ENCODE measurements at regions not wholly inside any gene's neighbourhood (a gene's known extent, or its start where the extent isn't known, plus 50 kb on each side); places are given as distances from the start of the nearest gene placed in this dataset.

DNA sequence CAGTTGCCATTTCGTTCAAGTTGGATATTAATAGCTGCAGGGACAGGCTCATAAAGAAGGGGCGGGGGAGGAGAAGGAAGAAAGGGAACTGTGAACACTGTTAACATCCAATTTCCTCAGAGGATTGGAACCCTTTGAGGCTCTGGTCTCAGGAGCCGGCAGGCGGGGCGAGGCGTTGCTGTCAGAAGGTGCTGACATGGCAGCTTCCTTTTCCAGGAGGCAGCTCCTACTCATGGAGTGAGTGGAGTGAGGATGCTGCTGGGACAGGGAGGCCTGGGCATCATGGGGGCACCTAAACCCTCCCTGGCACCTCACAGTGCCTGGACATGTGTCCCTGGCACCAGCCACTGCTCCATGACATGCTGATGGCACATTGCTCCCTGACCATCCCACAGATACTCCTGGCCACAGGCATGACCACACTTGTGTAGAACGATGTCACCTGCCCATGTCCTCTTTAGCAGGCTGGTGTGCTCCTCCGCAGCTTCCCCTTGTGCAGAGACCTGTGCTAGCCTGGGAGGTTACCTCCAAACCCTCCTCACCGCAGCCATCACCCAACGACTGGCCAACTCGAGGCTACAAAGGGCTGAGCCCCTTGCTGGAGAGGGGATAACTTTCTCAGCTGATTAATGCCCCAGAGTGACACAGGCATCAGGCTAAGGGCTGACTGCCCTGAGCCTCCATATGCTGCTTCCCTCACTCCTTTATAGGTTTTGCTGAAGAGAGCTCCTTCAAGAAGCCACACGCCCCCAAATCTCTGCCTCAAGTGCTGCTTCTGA is 79.6 kb upstream of the NECTIN1 start:
- Histone ChIP-seq H3K9me3 (ENCODE audit: control insufficient read depth in 2 of 2, insufficient read depth in 1 of 2, low read depth in 1 of 2, low read length in 1 of 2) (no peaks in the 10 kb centered on the region), H3K4me1 (ENCODE audit: control insufficient read depth in 3 of 3, insufficient read depth in 2 of 3, low read depth in 1 of 3, low read length in 2 of 3) (no peaks in the 10 kb centered on the region), H3K27ac (ENCODE audit: low read depth in 1 of 3, low read length in 2 of 3) (no peak overlapping the region), H3K27me3 (ENCODE audit: control insufficient read depth in 3 of 3, insufficient read depth in 3 of 3, low read length in 3 of 3) (peaks cover 0 to 2% (median 0%) of the 10 kb centered on the region in 3 donors), H3K4me3 (ENCODE audit: low read depth in 1 of 3, low read length in 3 of 3) (no peak overlapping the region), H3K36me3 (ENCODE audit: control insufficient read depth in 3 of 3, insufficient read depth in 2 of 3, low read depth in 1 of 3, low read length in 3 of 3) (no peaks in the 10 kb centered on the region)
- DNase-seq (no peak), FAIRE-seq (no peak)
- 60 to 68% (median 66%) methylated on average over 12 of the region's 12 CpGs for WGBS, 3 donors

- 63 to 82% (median 68%) methylated on average over 3 of the region's 3 CpGs for WGBS, 3 donors
- Histone ChIP-seq H3K27ac (ENCODE audit: low read depth in 1 of 3, low read length in 2 of 3) (no peak overlapping the region), H3K4me1 (ENCODE audit: control insufficient read depth in 3 of 3, insufficient read depth in 2 of 3, low read depth in 1 of 3, low read length in 2 of 3) (no peaks in the 10 kb centered on the region), H3K27me3 (ENCODE audit: control insufficient read depth in 3 of 3, insufficient read depth in 3 of 3, low read length in 3 of 3) (peaks cover 0 to 2% (median 0%) of the 10 kb centered on the region in 3 donors), H3K9me3 (ENCODE audit: control insufficient read depth in 2 of 2, insufficient read depth in 1 of 2, low read depth in 1 of 2, low read length in 1 of 2) (no peaks in the 10 kb centered on the region), H3K36me3 (ENCODE audit: control insufficient read depth in 3 of 3, insufficient read depth in 2 of 3, low read depth in 1 of 3, low read length in 3 of 3) (no peaks in the 10 kb centered on the region), H3K4me3 (ENCODE audit: low read depth in 1 of 3, low read length in 3 of 3) (no peak overlapping the region)
- DNase-seq (no peak), FAIRE-seq (no peak)
Measured at GRCh38 chr11:119807841-119808240, 78.8 kb upstream of the NECTIN1 start.

- 84 to 93% (median 88%) methylated on average over 5 of the region's 5 CpGs for WGBS, 3 donors
- H3K4me3 ChIP-seq (ENCODE audit: low read depth in 1 of 3, low read length in 3 of 3) = no peak overlapping the region
- DNase-seq = no peak
- no peaks in the 10 kb centered on the region for H3K4me1 ChIP-seq (ENCODE audit: control insufficient read depth in 3 of 3, insufficient read depth in 2 of 3, low read depth in 1 of 3, low read length in 2 of 3)
- no peaks in the 10 kb centered on the region for H3K36me3 ChIP-seq (ENCODE audit: control insufficient read depth in 3 of 3, insufficient read depth in 2 of 3, low read depth in 1 of 3, low read length in 3 of 3)
- peaks cover 0 to 2% (median 0%) of the 10 kb centered on the region in 3 donors for H3K27me3 ChIP-seq (ENCODE audit: control insufficient read depth in 3 of 3, insufficient read depth in 3 of 3, low read length in 3 of 3)
- FAIRE-seq = no peak
- H3K27ac ChIP-seq (ENCODE audit: low read depth in 1 of 3, low read length in 2 of 3) = no peak overlapping the region
- H3K9me3 ChIP-seq (ENCODE audit: control insufficient read depth in 2 of 2, insufficient read depth in 1 of 2, low read depth in 1 of 2, low read length in 1 of 2) = no peaks in the 10 kb centered on the region
Measured at GRCh38 chr11:119807402-119807801, 78.4 kb upstream of the NECTIN1 start.

DNA sequence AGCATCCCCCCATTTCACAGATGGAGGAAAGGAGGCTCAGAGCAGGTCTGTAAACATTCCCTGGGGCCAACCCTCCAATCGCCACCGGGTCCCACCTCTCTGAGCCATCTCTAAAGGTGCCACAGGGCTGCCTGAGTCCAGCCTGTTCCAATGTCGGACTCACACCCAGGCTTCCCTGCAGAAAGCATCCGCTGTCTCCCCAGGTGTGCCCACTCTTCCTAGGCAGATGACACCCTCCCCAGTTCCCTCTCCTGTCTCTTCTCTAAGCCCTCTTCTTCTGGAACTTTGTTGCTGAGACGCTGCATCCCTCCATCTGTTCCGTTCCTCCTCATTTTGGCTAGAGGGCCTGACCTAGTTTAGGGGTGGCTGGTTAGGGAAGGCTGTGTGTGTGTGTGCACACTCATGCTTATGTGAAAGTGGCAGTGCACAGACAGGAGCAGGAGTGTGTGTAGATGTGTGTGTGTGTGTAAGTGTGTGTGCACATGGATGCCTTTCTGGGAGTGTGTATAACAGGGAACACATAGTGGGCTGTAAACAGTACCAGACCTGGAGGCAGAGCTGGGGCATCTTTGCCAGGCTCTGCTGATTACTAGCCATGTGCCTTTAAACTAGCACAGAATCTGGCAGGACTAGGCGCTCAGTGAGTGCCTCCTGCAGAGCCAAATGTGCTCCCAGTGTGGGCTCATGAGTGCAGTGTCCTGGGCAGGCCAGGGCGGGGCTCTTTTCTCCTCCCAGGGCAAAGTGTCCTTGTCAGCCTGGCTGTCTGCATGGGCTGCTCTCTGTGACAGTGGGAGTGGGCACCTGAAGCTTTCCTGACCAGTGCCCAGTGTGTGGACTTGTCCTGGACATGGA is 77.3 kb upstream of the NECTIN1 start:
- H3K4me1 ChIP-seq (ENCODE audit: control insufficient read depth in 3 of 3, insufficient read depth in 2 of 3, low read depth in 1 of 3, low read length in 2 of 3) = no peaks in the 10 kb centered on the region
- no peaks in the 10 kb centered on the region for H3K36me3 ChIP-seq (ENCODE audit: control insufficient read depth in 3 of 3, insufficient read depth in 2 of 3, low read depth in 1 of 3, low read length in 3 of 3)
- no peak overlapping the region for H3K27ac ChIP-seq (ENCODE audit: low read depth in 1 of 3, low read length in 2 of 3)
- peak in 1 of 2 donors; percentile 58 for DNase-seq
- WGBS, 3 donors = 63 to 82% (median 65%) methylated on average over 8 of the region's 8 CpGs
- H3K27me3 ChIP-seq (ENCODE audit: control insufficient read depth in 3 of 3, insufficient read depth in 3 of 3, low read length in 3 of 3) = peaks cover 0 to 2% (median 0%) of the 10 kb centered on the region in 3 donors
- no peak overlapping the region for H3K4me3 ChIP-seq (ENCODE audit: low read depth in 1 of 3, low read length in 3 of 3)
- H3K9me3 ChIP-seq (ENCODE audit: control insufficient read depth in 2 of 2, insufficient read depth in 1 of 2, low read depth in 1 of 2, low read length in 1 of 2) = no peaks in the 10 kb centered on the region
- FAIRE-seq = no peak

DNA sequence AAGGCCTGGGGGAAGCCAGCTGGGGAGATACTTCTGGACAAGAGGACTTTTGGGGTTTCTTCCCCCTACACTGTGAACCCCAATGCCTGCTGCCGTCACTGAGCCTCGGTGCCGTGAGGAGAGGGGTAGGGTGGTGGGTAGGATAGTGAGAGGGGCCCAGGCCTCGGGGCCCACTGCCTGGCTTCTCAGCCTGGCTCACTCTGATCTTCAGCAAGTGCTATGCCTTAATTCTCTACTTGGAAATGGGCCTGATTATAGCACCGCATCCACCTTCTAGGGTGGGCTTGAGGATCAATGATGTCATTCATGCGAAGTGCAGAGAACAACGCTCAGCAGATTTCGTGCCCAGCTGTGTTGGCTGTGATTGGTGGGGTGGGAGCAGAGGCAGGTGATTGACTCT is 76.7 kb upstream of the NECTIN1 start:
- Histone ChIP-seq H3K27ac (ENCODE audit: low read depth in 1 of 3, low read length in 2 of 3) (no peak overlapping the region), H3K4me3 (ENCODE audit: low read depth in 1 of 3, low read length in 3 of 3) (no peak overlapping the region), H3K36me3 (ENCODE audit: control insufficient read depth in 3 of 3, insufficient read depth in 2 of 3, low read depth in 1 of 3, low read length in 3 of 3) (no peaks in the 10 kb centered on the region), H3K9me3 (ENCODE audit: control insufficient read depth in 2 of 2, insufficient read depth in 1 of 2, low read depth in 1 of 2, low read length in 1 of 2) (no peaks in the 10 kb centered on the region), H3K27me3 (ENCODE audit: control insufficient read depth in 3 of 3, insufficient read depth in 3 of 3, low read length in 3 of 3) (peaks cover 0 to 2% (median 0%) of the 10 kb centered on the region in 3 donors), H3K4me1 (ENCODE audit: control insufficient read depth in 3 of 3, insufficient read depth in 2 of 3, low read depth in 1 of 3, low read length in 2 of 3) (no peaks in the 10 kb centered on the region)
- FAIRE-seq = no peak
- DNase-seq = no peak
- WGBS, 3 donors = 89 to 95% (median 95%) methylated on average over 8 of the region's 8 CpGs

- H3K9me3 ChIP-seq (ENCODE audit: control insufficient read depth in 2 of 2, insufficient read depth in 1 of 2, low read depth in 1 of 2, low read length in 1 of 2) = no peaks in the 10 kb centered on the region
- no peak overlapping the region for H3K27ac ChIP-seq (ENCODE audit: low read depth in 1 of 3, low read length in 2 of 3)
- H3K27me3 ChIP-seq (ENCODE audit: control insufficient read depth in 3 of 3, insufficient read depth in 3 of 3, low read length in 3 of 3) = peaks cover 0 to 2% (median 0%) of the 10 kb centered on the region in 3 donors
- H3K4me3 ChIP-seq (ENCODE audit: low read depth in 1 of 3, low read length in 3 of 3) = no peak overlapping the region
- DNase-seq (no peak), FAIRE-seq (no peak)
- H3K36me3 ChIP-seq (ENCODE audit: control insufficient read depth in 3 of 3, insufficient read depth in 2 of 3, low read depth in 1 of 3, low read length in 3 of 3) = no peaks in the 10 kb centered on the region
- 72 to 94% (median 86%) methylated on average over 5 of the region's 5 CpGs for WGBS, 3 donors
- peaks cover 0 to 2% (median 0%) of the 10 kb centered on the region in 3 donors for H3K4me1 ChIP-seq (ENCODE audit: control insufficient read depth in 3 of 3, insufficient read depth in 2 of 3, low read depth in 1 of 3, low read length in 2 of 3)
Measured at GRCh38 chr11:119804698-119805097, 75.7 kb upstream of the NECTIN1 start.

DNA sequence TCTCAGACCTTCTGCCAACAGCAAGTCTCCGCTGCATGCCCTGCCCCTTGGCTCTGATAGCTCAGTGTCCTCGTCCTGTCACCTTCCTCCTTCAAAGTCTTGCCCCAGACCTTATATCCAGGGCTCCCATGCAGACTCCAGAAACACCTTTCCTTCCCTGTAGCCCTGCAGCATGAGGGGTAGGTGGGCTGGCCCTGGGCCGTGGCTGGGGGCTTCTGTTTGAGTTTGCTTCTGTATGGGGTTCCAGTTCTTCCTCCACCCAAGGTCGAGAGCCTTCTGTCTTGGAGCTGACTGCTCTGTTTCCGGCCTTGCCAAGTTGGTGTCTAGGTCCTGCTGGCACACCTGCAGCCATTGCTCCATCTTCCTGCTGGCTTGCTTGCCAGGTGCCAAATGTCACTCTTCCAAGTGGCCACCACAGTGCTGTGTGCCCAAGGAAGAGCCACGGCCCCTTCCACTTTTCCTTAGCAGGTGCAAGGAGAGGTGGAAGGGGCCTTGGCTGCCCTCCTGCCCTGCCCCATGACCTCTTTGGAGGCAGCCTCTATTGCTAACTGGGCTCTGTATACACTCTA is 74.8 kb upstream of the NECTIN1 start:
- no peak for DNase-seq
- no peak for FAIRE-seq
- H3K36me3 ChIP-seq (ENCODE audit: control insufficient read depth in 3 of 3, insufficient read depth in 2 of 3, low read depth in 1 of 3, low read length in 3 of 3) = no peaks in the 10 kb centered on the region
- no peaks in the 10 kb centered on the region for H3K9me3 ChIP-seq (ENCODE audit: control insufficient read depth in 2 of 2, insufficient read depth in 1 of 2, low read depth in 1 of 2, low read length in 1 of 2)
- no peak overlapping the region for H3K27ac ChIP-seq (ENCODE audit: low read depth in 1 of 3, low read length in 2 of 3)
- no peak overlapping the region for H3K4me3 ChIP-seq (ENCODE audit: low read depth in 1 of 3, low read length in 3 of 3)
- H3K27me3 ChIP-seq (ENCODE audit: control insufficient read depth in 3 of 3, insufficient read depth in 3 of 3, low read length in 3 of 3) = peaks cover 0 to 2% (median 2%) of the 10 kb centered on the region in 3 donors
- peaks cover 0 to 2% (median 0%) of the 10 kb centered on the region in 3 donors for H3K4me1 ChIP-seq (ENCODE audit: control insufficient read depth in 3 of 3, insufficient read depth in 2 of 3, low read depth in 1 of 3, low read length in 2 of 3)
- WGBS, 3 donors = 72 to 78% (median 72%) methylated on average over 6 of the region's 6 CpGs

DNA sequence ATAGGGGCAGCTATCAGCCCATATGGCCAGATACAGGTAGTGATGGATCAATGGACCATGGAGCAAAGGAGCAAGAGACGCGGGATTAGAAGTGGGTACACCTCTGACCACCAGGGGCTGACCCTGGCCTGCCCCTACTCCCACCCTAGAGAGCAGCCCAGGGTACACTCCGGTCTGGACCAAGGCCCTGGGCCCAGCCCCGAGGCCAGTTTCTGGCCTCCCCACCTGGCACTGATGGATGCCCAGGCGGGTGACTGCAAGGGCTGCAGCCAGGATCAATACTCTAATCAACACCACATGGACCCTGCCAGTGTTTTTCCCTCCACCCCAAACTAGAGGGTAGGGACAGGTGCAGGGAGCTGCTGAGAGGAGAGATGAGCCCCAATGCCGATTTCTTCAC is 74.1 kb upstream of the NECTIN1 start:
- 71 to 81% (median 77%) methylated on average over 6 of the region's 6 CpGs for WGBS, 3 donors
- DNase-seq = no peak
- H3K9me3 ChIP-seq (ENCODE audit: control insufficient read depth in 2 of 2, insufficient read depth in 1 of 2, low read depth in 1 of 2, low read length in 1 of 2) = no peaks in the 10 kb centered on the region
- FAIRE-seq = no peak
- peaks cover 0 to 2% (median 2%) of the 10 kb centered on the region in 3 donors for H3K27me3 ChIP-seq (ENCODE audit: control insufficient read depth in 3 of 3, insufficient read depth in 3 of 3, low read length in 3 of 3)
- H3K4me3 ChIP-seq (ENCODE audit: low read depth in 1 of 3, low read length in 3 of 3) = no peak overlapping the region
- no peaks in the 10 kb centered on the region for H3K36me3 ChIP-seq (ENCODE audit: control insufficient read depth in 3 of 3, insufficient read depth in 2 of 3, low read depth in 1 of 3, low read length in 3 of 3)
- H3K27ac ChIP-seq (ENCODE audit: low read depth in 1 of 3, low read length in 2 of 3) = no peak overlapping the region
- peaks cover 0 to 2% (median 0%) of the 10 kb centered on the region in 3 donors for H3K4me1 ChIP-seq (ENCODE audit: control insufficient read depth in 3 of 3, insufficient read depth in 2 of 3, low read depth in 1 of 3, low read length in 2 of 3)
